Mucosa of rectum (tissue), 2 donors: ENCODE measurements at regions not wholly inside any gene's neighbourhood (a gene's known extent, or its start where the extent isn't known, plus 50 kb on each side); places are given as distances from the start of the nearest gene placed in this dataset.

Experiments used
- H3K27ac ChIP-seq, 2 donors: one replicate each; pipeline ENCODE4 v1.7.0; 2013; ENCODE audit warnings: inconsistent platforms in 2 of 2, low read depth in 2 of 2, low read length in 2 of 2
- H3K27me3 ChIP-seq, 2 donors: one replicate each; pipeline ENCODE4 v1.7.0; 2013; ENCODE audit warnings: low read length in 2 of 2; ENCODE audit not compliant: control insufficient read depth in 2 of 2, insufficient read depth in 2 of 2
- H3K36me3 ChIP-seq, 2 donors: one replicate each; pipeline ENCODE4 v1.7.0; 2013; ENCODE audit warnings: low read length in 2 of 2; ENCODE audit not compliant: control insufficient read depth in 2 of 2, insufficient read depth in 2 of 2
- H3K4me1 ChIP-seq, 2 donors: one replicate each; pipeline ENCODE4 v1.7.0; 2013; ENCODE audit warnings: low read length in 2 of 2, mild to moderate bottlenecking in 1 of 2; ENCODE audit not compliant: control insufficient read depth in 2 of 2, insufficient read depth in 2 of 2
- H3K4me3 ChIP-seq, 2 donors: one replicate each; pipeline ENCODE4 v1.7.0; 2013; ENCODE audit warnings: low read length in 2 of 2
- H3K9ac ChIP-seq, 2 donors: one replicate each; pipeline ENCODE4 v1.7.0; 2013; ENCODE audit warnings: low read length in 2 of 2, low read depth in 1 of 2, mild to moderate bottlenecking in 1 of 2
- H3K9me3 ChIP-seq, 2 donors: one replicate each; pipeline ENCODE4 v1.7.0; 2013; ENCODE audit warnings: low read length in 2 of 2; ENCODE audit not compliant: control insufficient read depth in 2 of 2
- donor health status: healthy.
- donor health status: Normal muscosa, but diverticular disease.

GRCh38 chr11:127627204-127627603, 626.6 kb upstream of the KIRREL3 start:
- no peak overlapping the region for H3K27ac ChIP-seq
- no peaks in the 10 kb centered on the region for H3K9me3 ChIP-seq
- H3K27me3 ChIP-seq = no peaks in the 10 kb centered on the region
- no peak overlapping the region for H3K4me3 ChIP-seq
- H3K4me1 ChIP-seq = peaks cover 0 to 11% of the 10 kb centered on the region in 2 donors
- no peak overlapping the region for H3K9ac ChIP-seq
- H3K36me3 ChIP-seq = no peaks in the 10 kb centered on the region

- no peaks in the 10 kb centered on the region for H3K9me3 ChIP-seq
- no peak overlapping the region for H3K27ac ChIP-seq
- no peaks in the 10 kb centered on the region for H3K36me3 ChIP-seq
- H3K4me3 ChIP-seq = no peak overlapping the region
- no peak overlapping the region for H3K9ac ChIP-seq
- H3K4me1 ChIP-seq = peaks cover 0 to 11% of the 10 kb centered on the region in 2 donors
- no peaks in the 10 kb centered on the region for H3K27me3 ChIP-seq
These were observed 624.8 kb upstream of the KIRREL3 start for GRCh38 chr11:127625402-127625801.

GRCh38 chr11:127624306-127624856, 623.8 kb upstream of the KIRREL3 start:
- H3K4me1 ChIP-seq = peaks cover 0 to 11% of the 10 kb centered on the region in 2 donors
- H3K9me3 ChIP-seq = no peaks in the 10 kb centered on the region
- H3K9ac ChIP-seq = no peak overlapping the region
- H3K27me3 ChIP-seq = no peaks in the 10 kb centered on the region
- H3K27ac ChIP-seq = no peak overlapping the region
- no peak overlapping the region for H3K4me3 ChIP-seq
- H3K36me3 ChIP-seq = no peaks in the 10 kb centered on the region

GRCh38 chr11:127622686-127623085, 622.1 kb upstream of the KIRREL3 start:
- Histone ChIP-seq H3K27ac (no peak overlapping the region), H3K4me3 (no peak overlapping the region), H3K9me3 (no peaks in the 10 kb centered on the region), H3K9ac (no peak overlapping the region), H3K4me1 (peaks cover 0 to 4% of the 10 kb centered on the region in 2 donors), H3K36me3 (no peaks in the 10 kb centered on the region), H3K27me3 (no peaks in the 10 kb centered on the region)

GRCh38 chr11:127620671-127621070, 620.1 kb upstream of the KIRREL3 start:
- H3K27me3 ChIP-seq = no peaks in the 10 kb centered on the region
- no peak overlapping the region for H3K27ac ChIP-seq
- no peak overlapping the region for H3K4me3 ChIP-seq
- H3K36me3 ChIP-seq = no peaks in the 10 kb centered on the region
- H3K9ac ChIP-seq = no peak overlapping the region
- H3K9me3 ChIP-seq = no peaks in the 10 kb centered on the region
- no peaks in the 10 kb centered on the region for H3K4me1 ChIP-seq

GRCh38 chr11:127619946-127620345, 619.4 kb upstream of the KIRREL3 start:
- H3K4me1 ChIP-seq = no peaks in the 10 kb centered on the region
- H3K36me3 ChIP-seq = no peaks in the 10 kb centered on the region
- H3K9ac ChIP-seq = no peak overlapping the region
- H3K9me3 ChIP-seq = no peaks in the 10 kb centered on the region
- no peak overlapping the region for H3K4me3 ChIP-seq
- no peak overlapping the region for H3K27ac ChIP-seq
- H3K27me3 ChIP-seq = no peaks in the 10 kb centered on the region

- no peak overlapping the region for H3K4me3 ChIP-seq
- no peak overlapping the region for H3K27ac ChIP-seq
- H3K36me3 ChIP-seq = no peaks in the 10 kb centered on the region
- H3K9ac ChIP-seq = no peak overlapping the region
- no peaks in the 10 kb centered on the region for H3K9me3 ChIP-seq
- H3K4me1 ChIP-seq = no peaks in the 10 kb centered on the region
- no peaks in the 10 kb centered on the region for H3K27me3 ChIP-seq
These were observed 618.2 kb upstream of the KIRREL3 start for GRCh38 chr11:127618721-127619120.

GRCh38 chr11:127616158-127616557, 615.6 kb upstream of the KIRREL3 start:
- Histone ChIP-seq H3K27ac (no peak overlapping the region), H3K27me3 (no peaks in the 10 kb centered on the region), H3K4me3 (no peak overlapping the region), H3K36me3 (no peaks in the 10 kb centered on the region), H3K4me1 (no peaks in the 10 kb centered on the region), H3K9me3 (no peaks in the 10 kb centered on the region), H3K9ac (no peak overlapping the region)

- Histone ChIP-seq H3K4me1 (no peaks in the 10 kb centered on the region), H3K4me3 (no peak overlapping the region), H3K9ac (no peak overlapping the region), H3K27ac (no peak overlapping the region), H3K9me3 (no peaks in the 10 kb centered on the region), H3K27me3 (no peaks in the 10 kb centered on the region), H3K36me3 (no peaks in the 10 kb centered on the region)
These were observed 612.0 kb upstream of the KIRREL3 start for GRCh38 chr11:127612607-127613006.

GRCh38 chr11:127609025-127609773, 608.6 kb upstream of the KIRREL3 start:
- no peak overlapping the region for H3K9ac ChIP-seq
- no peak overlapping the region for H3K4me3 ChIP-seq
- H3K27ac ChIP-seq = no peak overlapping the region
- no peaks in the 10 kb centered on the region for H3K27me3 ChIP-seq
- H3K36me3 ChIP-seq = no peaks in the 10 kb centered on the region
- H3K4me1 ChIP-seq = no peaks in the 10 kb centered on the region
- H3K9me3 ChIP-seq = no peaks in the 10 kb centered on the region
